Panc1 (cell line): ENCODE measurements at regions not wholly inside any gene's neighbourhood (a gene's known extent, or its start where the extent isn't known, plus 50 kb on each side); places are given as distances from the start of the nearest gene placed in this dataset.

Experiments used
- POLR2AphosphoS5 ChIP-seq: IDR thresholded peaks from 2 replicates; pipeline ENCODE4 v1.6.1; 2012; ENCODE audit warnings: mild to moderate bottlenecking, low read depth, low read length, moderate library complexity
- SIN3A ChIP-seq: IDR thresholded peaks from 2 replicates; pipeline ENCODE4 v1.6.1; 2012; ENCODE audit warnings: low read depth, mild to moderate bottlenecking, low read length, moderate library complexity, borderline replicate concordance; ENCODE audit not compliant: insufficient read depth
- TCF7L2 ChIP-seq: IDR thresholded peaks from 2 replicates; pipeline ENCODE4 v1.6.1; 2011; ENCODE audit warnings: mild to moderate bottlenecking, low read depth, low read length, inconsistent platforms
- TF ChIP-seq, protein P1 (sequence below): fragments of 450-650 bp; IDR thresholded peaks from 2 replicates; pipeline ENCODE4 v1.5.1; 2017; ENCODE audit warnings: mild to moderate bottlenecking
- TF ChIP-seq, protein P2 (sequence below), 2 experiments: IDR thresholded peaks; 2 replicates each; pipeline ENCODE4 v1.6.1; 2011 to 2012; ENCODE audit warnings: low read depth in 2 of 2, control low read depth in 1 of 2, low read length in 1 of 2, mild to moderate bottlenecking in 1 of 2, moderate library complexity in 1 of 2; ENCODE audit not compliant: insufficient read depth in 1 of 2

DNA sequence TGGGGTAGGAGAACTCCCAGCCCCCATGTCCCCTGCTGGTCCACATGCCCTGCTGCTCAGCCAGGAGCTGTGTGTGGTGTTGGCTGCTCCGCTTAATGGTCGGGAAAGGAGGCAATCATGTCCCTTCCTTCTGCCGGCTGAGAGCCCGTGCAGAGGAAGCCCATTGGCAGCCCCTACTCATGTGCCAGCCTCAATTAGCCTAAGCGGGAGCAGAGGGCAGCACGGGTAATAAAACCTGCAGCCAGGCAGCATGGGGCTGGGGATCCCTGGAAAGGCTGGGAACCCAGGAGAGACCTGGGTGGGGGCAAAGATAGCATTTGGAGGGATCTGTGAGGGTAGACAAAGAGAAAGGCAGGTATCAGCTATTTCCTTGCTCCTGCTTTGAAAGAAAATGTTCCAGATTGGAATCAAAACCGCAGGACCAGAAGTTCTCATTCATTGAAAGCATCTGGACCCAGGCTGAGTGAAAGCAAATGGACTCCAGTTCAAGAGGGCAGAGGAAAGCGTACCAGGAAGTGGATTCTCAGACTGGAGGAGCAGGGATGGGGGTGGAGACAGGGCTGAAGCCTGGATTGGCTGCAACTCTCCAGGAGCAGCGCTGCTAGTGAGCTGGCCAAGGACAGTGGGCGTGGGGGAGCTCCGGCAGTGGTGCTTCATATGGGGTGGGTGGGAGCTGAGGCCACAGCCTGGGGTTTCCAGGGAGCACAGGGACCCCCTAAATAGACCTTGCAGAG is 103.4 kb upstream of the NECTIN1 start:
- TF ChIP-seq, protein P1, sequence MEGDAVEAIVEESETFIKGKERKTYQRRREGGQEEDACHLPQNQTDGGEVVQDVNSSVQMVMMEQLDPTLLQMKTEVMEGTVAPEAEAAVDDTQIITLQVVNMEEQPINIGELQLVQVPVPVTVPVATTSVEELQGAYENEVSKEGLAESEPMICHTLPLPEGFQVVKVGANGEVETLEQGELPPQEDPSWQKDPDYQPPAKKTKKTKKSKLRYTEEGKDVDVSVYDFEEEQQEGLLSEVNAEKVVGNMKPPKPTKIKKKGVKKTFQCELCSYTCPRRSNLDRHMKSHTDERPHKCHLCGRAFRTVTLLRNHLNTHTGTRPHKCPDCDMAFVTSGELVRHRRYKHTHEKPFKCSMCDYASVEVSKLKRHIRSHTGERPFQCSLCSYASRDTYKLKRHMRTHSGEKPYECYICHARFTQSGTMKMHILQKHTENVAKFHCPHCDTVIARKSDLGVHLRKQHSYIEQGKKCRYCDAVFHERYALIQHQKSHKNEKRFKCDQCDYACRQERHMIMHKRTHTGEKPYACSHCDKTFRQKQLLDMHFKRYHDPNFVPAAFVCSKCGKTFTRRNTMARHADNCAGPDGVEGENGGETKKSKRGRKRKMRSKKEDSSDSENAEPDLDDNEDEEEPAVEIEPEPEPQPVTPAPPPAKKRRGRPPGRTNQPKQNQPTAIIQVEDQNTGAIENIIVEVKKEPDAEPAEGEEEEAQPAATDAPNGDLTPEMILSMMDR: no peak
- TF ChIP-seq POLR2AphosphoS5 (no peak), SIN3A (no peak), TCF7L2 (no peak)
- TF ChIP-seq, protein P2, sequence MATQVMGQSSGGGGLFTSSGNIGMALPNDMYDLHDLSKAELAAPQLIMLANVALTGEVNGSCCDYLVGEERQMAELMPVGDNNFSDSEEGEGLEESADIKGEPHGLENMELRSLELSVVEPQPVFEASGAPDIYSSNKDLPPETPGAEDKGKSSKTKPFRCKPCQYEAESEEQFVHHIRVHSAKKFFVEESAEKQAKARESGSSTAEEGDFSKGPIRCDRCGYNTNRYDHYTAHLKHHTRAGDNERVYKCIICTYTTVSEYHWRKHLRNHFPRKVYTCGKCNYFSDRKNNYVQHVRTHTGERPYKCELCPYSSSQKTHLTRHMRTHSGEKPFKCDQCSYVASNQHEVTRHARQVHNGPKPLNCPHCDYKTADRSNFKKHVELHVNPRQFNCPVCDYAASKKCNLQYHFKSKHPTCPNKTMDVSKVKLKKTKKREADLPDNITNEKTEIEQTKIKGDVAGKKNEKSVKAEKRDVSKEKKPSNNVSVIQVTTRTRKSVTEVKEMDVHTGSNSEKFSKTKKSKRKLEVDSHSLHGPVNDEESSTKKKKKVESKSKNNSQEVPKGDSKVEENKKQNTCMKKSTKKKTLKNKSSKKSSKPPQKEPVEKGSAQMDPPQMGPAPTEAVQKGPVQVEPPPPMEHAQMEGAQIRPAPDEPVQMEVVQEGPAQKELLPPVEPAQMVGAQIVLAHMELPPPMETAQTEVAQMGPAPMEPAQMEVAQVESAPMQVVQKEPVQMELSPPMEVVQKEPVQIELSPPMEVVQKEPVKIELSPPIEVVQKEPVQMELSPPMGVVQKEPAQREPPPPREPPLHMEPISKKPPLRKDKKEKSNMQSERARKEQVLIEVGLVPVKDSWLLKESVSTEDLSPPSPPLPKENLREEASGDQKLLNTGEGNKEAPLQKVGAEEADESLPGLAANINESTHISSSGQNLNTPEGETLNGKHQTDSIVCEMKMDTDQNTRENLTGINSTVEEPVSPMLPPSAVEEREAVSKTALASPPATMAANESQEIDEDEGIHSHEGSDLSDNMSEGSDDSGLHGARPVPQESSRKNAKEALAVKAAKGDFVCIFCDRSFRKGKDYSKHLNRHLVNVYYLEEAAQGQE (IDR thresholded peaks at IDR 0.05; ENCODE audit: insufficient read depth in 1 of 2, low read depth in 2 of 2, low read length in 1 of 2): no peak
